Colonic mucosa (tissue), 4 donors: ENCODE measurements at regions not wholly inside any gene's neighbourhood (a gene's known extent, or its start where the extent isn't known, plus 50 kb on each side); places are given as distances from the start of the nearest gene placed in this dataset.

ENCODE experiments used
- DNase-seq: peaks from one replicate; pipeline ENCODE4 v3.0.0-alpha.2; 2020
- H3K27ac ChIP-seq: fragments of 200-600 bp; one replicate; pipeline ENCODE4 v1.8.0; 2021
- H3K27me3 ChIP-seq: fragments of 200-600 bp; one replicate; pipeline ENCODE4 v1.8.0; 2021
- H3K36me3 ChIP-seq: fragments of 200-600 bp; one replicate; pipeline ENCODE4 v1.8.0; 2021
- H3K4me1 ChIP-seq: fragments of 200-600 bp; one replicate; pipeline ENCODE4 v1.8.0; 2021; ENCODE audit warnings: mild to moderate bottlenecking
- H3K4me3 ChIP-seq: fragments of 200-600 bp; one replicate; pipeline ENCODE4 v1.8.0; 2021
- H3K9ac ChIP-seq, 2 donors: one replicate each; pipeline ENCODE4 v1.7.0; 2013; ENCODE audit warnings: control low read depth in 2 of 2, low read depth in 2 of 2, low read length in 2 of 2
- H3K9me3 ChIP-seq: fragments of 200-600 bp; one replicate; pipeline ENCODE4 v1.8.0; 2021
- CTCF ChIP-seq: fragments of 200-600 bp; IDR thresholded peaks from one replicate; pipeline ENCODE4 v1.8.0; 2022; ENCODE audit warnings: antibody characterized with exemption, mild to moderate bottlenecking
- intact Hi-C: fragments of 100-400 bp; cut with DNase I; formaldehyde crosslinking; loops from one replicate; pipeline ENCODE4 v1.14.1; 2022
- donor health status: healthy.
- donor health status: DM: no; HTN: no; CAD: no.
- donor health status: DM: no; HTN: no; CAD: no.

- Histone ChIP-seq H3K9ac (peak overlapping the region in 1 of 2 donors; percentile 24), H3K27ac (no peak overlapping the region), H3K4me1 (no peaks in the 10 kb centered on the region), H3K4me3 (no peak overlapping the region), H3K36me3 (peaks cover 9% of the 10 kb centered on the region), H3K27me3 (no peaks in the 10 kb centered on the region), H3K9me3 (no peaks in the 10 kb centered on the region)
- DNase-seq = no peak
- TF ChIP-seq CTCF = no peak
- intact Hi-C loops = no loop called here
Measured at GRCh38 chr15:62758952-62759349, 283.6 kb upstream of the TPM1 start.

DNA sequence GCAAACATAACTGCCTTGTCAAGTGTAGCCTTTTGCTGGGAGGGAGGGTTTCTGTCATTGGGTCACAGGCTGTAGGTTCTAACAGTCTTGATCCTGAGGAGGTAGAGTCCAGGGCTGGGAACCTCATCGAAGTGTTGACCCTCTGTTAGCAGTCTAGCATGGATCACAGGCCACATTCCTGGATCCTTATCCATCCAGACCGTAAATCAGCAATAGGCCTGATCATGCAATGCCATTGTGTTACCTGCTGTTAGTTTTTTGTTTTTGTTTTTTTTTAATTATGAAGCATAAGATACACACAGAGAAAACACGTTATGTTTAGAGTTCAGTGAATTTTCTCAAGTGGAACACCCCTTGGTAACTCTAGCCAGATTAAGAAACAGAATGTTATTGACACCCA, 282.0 kb upstream of the TPM1 start:
- Histone ChIP-seq H3K4me3 (no peak overlapping the region), H3K9ac (no peak overlapping the region), H3K36me3 (peaks cover 9% of the 10 kb centered on the region), H3K9me3 (no peaks in the 10 kb centered on the region), H3K4me1 (no peaks in the 10 kb centered on the region), H3K27ac (no peak overlapping the region), H3K27me3 (no peaks in the 10 kb centered on the region)
- TF ChIP-seq CTCF = no peak
- DNase-seq = no peak
- intact Hi-C loops = no loop called here

DNA sequence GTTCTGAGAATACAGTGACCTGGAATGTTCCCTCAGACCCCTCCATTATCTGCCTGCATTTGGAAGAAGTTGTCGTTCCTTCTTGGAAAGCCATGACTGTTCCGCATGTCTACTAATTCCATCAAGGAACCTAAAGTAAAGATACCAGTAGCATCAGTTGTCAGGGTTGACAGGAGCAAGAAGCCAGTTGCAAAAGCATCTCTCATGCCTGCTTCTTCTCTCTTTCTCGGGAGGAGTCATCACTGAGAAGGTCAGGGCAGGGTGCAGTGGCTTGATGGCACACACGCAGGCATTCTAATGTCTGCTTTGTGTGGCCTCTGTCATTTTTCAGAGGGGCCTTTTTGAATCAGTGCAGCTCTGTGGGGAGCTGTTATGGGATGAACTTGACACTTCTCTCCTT, 276.6 kb upstream of the TPM1 start:
- H3K9me3 ChIP-seq = no peaks in the 10 kb centered on the region
- no peaks in the 10 kb centered on the region for H3K27me3 ChIP-seq
- no peak overlapping the region for H3K27ac ChIP-seq
- DNase-seq = no peak
- intact Hi-C loops = no loop called here
- H3K9ac ChIP-seq = no peak overlapping the region
- no peak for TF ChIP-seq CTCF
- H3K4me3 ChIP-seq = no peak overlapping the region
- peaks cover 17% of the 10 kb centered on the region for H3K36me3 ChIP-seq
- H3K4me1 ChIP-seq = no peaks in the 10 kb centered on the region

GRCh38 chr15:62766599-62766998, 275.9 kb upstream of the TPM1 start:
- H3K27ac ChIP-seq = no peak overlapping the region
- H3K9me3 ChIP-seq = no peaks in the 10 kb centered on the region
- DNase-seq = no peak
- H3K4me1 ChIP-seq = no peaks in the 10 kb centered on the region
- intact Hi-C loops = no loop called here
- H3K27me3 ChIP-seq = no peaks in the 10 kb centered on the region
- TF ChIP-seq CTCF = no peak
- H3K36me3 ChIP-seq = peaks cover 17% of the 10 kb centered on the region
- H3K4me3 ChIP-seq = no peak overlapping the region
- no peak overlapping the region for H3K9ac ChIP-seq

DNA sequence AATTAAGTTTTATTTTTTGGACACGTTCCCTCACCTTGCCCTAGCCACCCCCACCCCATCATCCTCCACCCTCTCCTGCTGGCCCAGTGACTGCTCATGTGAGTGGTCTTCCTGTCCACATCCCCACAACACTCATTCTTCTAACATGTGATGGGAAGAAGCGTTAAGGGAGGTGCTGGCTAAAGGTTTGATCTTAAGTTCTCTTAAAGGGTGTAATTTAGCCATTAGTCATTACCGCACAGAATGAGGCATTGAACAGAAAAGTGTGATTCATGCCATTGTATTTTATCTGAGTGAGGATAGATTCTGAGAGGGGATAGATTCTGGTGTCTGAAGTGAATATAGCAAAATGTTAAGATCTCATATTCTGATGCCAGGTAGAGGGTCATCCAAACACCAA, 272.9 kb upstream of the TPM1 start:
- Histone ChIP-seq H3K9me3 (no peaks in the 10 kb centered on the region), H3K9ac (no peak overlapping the region), H3K4me1 (no peaks in the 10 kb centered on the region), H3K27me3 (no peaks in the 10 kb centered on the region), H3K4me3 (no peak overlapping the region), H3K27ac (no peak overlapping the region), H3K36me3 (peaks cover 8% of the 10 kb centered on the region)
- intact Hi-C loops = no loop called here
- no peak for TF ChIP-seq CTCF
- DNase-seq = no peak
